Breast epithelium (tissue), 3 donors: ENCODE measurements at regions not wholly inside any gene's neighbourhood (a gene's known extent, or its start where the extent isn't known, plus 50 kb on each side); places are given as distances from the start of the nearest gene placed in this dataset.

Source experiments
- CTCF ChIP-seq, 3 donors: fragments of 450-650 bp; IDR thresholded peaks; one replicate each; pipeline ENCODE4 v1.5.1; 2016 to 2017; ENCODE audit warnings: antibody characterized with exemption in 3 of 3, mild to moderate bottlenecking in 3 of 3, moderate library complexity in 3 of 3
- POLR2AphosphoS5 ChIP-seq, 3 donors: sonication (generic); formaldehyde crosslinking; IDR thresholded peaks; one replicate each; pipeline ENCODE4 v1.6.1; 2017; ENCODE audit warnings: antibody characterized with exemption in 3 of 3

DNA sequence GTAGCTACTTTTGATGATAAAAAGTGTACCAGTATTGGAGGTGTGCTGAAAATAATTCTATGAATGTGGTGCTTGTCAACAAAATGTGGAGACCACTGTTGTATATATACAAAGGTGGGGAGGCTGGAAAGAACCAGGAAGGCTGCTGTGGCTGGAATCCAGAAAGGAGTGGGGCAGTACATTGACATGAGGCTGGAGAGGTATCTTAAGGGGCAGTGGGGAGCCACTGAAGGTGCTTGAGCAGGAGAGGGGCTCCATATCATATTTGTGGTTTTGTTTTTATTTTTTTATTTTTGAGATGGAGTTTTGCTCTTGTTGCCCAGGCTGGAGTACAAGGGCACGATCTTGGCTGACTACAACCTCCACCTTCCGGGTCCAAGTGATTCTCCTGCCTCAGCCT is 87.9 kb upstream of the NEURL1B start:
- TF ChIP-seq CTCF (IDR thresholded peaks at IDR 0.05) = no peak
- no peak for TF ChIP-seq POLR2AphosphoS5 (IDR thresholded peaks at IDR 0.05)
